WTC11 (cell line): ENCODE measurements at regions not wholly inside any gene's neighbourhood (a gene's known extent, or its start where the extent isn't known, plus 50 kb on each side); places are given as distances from the start of the nearest gene placed in this dataset.

Experiments used
- AR ChIP-seq: fragments of 250-450 bp; sonication (Bioruptor Pico); IDR thresholded peaks from 2 replicates; pipeline ENCODE4 v1.9.0; 2021; ENCODE audit warnings: mild to moderate bottlenecking
- ARID4B ChIP-seq: sonication (generic); formaldehyde crosslinking; IDR thresholded peaks from 2 replicates; pipeline ENCODE4 v1.8.0; 2023; ENCODE audit warnings: missing genetic modification reagents, mild to moderate bottlenecking, borderline replicate concordance
- JUN ChIP-seq: sonication (generic); formaldehyde crosslinking; IDR thresholded peaks from 2 replicates; pipeline ENCODE4 v1.8.0; 2023; ENCODE audit warnings: mild to moderate bottlenecking, missing genetic modification reagents
- MAX ChIP-seq: sonication (generic); formaldehyde crosslinking; IDR thresholded peaks from 2 replicates; pipeline ENCODE4 v1.8.0; 2022; ENCODE audit warnings: mild to moderate bottlenecking, missing genetic modification reagents
- NFYB ChIP-seq: sonication (generic); formaldehyde crosslinking; conservative IDR thresholded peaks from 2 replicates; pipeline ENCODE4 v1.8.0; 2022; ENCODE audit warnings: low read depth, missing genetic modification reagents
- ZBTB21 ChIP-seq: sonication (generic); formaldehyde crosslinking; IDR thresholded peaks from 2 replicates; pipeline ENCODE4 v1.8.1; 2023; ENCODE audit warnings: mild to moderate bottlenecking, missing genetic modification reagents, borderline replicate concordance
- TF ChIP-seq, protein P1 (sequence below): fragments of 200-600 bp; IDR thresholded peaks from 2 replicates; pipeline ENCODE4 v1.8.0; 2022; ENCODE audit warnings: antibody characterized with exemption
- TF ChIP-seq, protein P2 (sequence below): sonication (generic); formaldehyde crosslinking; IDR thresholded peaks from 2 replicates; pipeline ENCODE4 v1.8.1; 2022; ENCODE audit warnings: low read depth, missing genetic modification reagents, borderline replicate concordance
- TF ChIP-seq, protein P3 (sequence below): sonication (generic); formaldehyde crosslinking; IDR thresholded peaks from 2 replicates; pipeline ENCODE4 v1.8.0; 2022; ENCODE audit warnings: missing genetic modification reagents
- TF ChIP-seq, protein P4 (sequence below): fragments of 250-450 bp; sonication (Bioruptor Pico); IDR thresholded peaks from 2 replicates; pipeline ENCODE4 v1.9.0; 2021; ENCODE audit warnings: mild to moderate bottlenecking, borderline replicate concordance

- TF ChIP-seq, protein P1, sequence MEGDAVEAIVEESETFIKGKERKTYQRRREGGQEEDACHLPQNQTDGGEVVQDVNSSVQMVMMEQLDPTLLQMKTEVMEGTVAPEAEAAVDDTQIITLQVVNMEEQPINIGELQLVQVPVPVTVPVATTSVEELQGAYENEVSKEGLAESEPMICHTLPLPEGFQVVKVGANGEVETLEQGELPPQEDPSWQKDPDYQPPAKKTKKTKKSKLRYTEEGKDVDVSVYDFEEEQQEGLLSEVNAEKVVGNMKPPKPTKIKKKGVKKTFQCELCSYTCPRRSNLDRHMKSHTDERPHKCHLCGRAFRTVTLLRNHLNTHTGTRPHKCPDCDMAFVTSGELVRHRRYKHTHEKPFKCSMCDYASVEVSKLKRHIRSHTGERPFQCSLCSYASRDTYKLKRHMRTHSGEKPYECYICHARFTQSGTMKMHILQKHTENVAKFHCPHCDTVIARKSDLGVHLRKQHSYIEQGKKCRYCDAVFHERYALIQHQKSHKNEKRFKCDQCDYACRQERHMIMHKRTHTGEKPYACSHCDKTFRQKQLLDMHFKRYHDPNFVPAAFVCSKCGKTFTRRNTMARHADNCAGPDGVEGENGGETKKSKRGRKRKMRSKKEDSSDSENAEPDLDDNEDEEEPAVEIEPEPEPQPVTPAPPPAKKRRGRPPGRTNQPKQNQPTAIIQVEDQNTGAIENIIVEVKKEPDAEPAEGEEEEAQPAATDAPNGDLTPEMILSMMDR = no peak
- TF ChIP-seq AR = no peak
- TF ChIP-seq JUN (CRISPR knock-in tag) = no peak
- TF ChIP-seq, protein P2, sequence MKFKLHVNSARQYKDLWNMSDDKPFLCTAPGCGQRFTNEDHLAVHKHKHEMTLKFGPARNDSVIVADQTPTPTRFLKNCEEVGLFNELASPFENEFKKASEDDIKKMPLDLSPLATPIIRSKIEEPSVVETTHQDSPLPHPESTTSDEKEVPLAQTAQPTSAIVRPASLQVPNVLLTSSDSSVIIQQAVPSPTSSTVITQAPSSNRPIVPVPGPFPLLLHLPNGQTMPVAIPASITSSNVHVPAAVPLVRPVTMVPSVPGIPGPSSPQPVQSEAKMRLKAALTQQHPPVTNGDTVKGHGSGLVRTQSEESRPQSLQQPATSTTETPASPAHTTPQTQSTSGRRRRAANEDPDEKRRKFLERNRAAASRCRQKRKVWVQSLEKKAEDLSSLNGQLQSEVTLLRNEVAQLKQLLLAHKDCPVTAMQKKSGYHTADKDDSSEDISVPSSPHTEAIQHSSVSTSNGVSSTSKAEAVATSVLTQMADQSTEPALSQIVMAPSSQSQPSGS (CRISPR knock-in tag) = no peak
- no peak for TF ChIP-seq ARID4B
- TF ChIP-seq, protein P3, sequence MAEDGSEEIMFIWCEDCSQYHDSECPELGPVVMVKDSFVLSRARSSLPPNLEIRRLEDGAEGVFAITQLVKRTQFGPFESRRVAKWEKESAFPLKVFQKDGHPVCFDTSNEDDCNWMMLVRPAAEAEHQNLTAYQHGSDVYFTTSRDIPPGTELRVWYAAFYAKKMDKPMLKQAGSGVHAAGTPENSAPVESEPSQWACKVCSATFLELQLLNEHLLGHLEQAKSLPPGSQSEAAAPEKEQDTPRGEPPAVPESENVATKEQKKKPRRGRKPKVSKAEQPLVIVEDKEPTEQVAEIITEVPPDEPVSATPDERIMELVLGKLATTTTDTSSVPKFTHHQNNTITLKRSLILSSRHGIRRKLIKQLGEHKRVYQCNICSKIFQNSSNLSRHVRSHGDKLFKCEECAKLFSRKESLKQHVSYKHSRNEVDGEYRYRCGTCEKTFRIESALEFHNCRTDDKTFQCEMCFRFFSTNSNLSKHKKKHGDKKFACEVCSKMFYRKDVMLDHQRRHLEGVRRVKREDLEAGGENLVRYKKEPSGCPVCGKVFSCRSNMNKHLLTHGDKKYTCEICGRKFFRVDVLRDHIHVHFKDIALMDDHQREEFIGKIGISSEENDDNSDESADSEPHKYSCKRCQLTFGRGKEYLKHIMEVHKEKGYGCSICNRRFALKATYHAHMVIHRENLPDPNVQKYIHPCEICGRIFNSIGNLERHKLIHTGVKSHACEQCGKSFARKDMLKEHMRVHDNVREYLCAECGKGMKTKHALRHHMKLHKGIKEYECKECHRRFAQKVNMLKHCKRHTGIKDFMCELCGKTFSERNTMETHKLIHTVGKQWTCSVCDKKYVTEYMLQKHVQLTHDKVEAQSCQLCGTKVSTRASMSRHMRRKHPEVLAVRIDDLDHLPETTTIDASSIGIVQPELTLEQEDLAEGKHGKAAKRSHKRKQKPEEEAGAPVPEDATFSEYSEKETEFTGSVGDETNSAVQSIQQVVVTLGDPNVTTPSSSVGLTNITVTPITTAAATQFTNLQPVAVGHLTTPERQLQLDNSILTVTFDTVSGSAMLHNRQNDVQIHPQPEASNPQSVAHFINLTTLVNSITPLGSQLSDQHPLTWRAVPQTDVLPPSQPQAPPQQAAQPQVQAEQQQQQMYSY (CRISPR knock-in tag) = no peak
- TF ChIP-seq MAX (CRISPR knock-in tag) = no peak
- TF ChIP-seq, protein P4, sequence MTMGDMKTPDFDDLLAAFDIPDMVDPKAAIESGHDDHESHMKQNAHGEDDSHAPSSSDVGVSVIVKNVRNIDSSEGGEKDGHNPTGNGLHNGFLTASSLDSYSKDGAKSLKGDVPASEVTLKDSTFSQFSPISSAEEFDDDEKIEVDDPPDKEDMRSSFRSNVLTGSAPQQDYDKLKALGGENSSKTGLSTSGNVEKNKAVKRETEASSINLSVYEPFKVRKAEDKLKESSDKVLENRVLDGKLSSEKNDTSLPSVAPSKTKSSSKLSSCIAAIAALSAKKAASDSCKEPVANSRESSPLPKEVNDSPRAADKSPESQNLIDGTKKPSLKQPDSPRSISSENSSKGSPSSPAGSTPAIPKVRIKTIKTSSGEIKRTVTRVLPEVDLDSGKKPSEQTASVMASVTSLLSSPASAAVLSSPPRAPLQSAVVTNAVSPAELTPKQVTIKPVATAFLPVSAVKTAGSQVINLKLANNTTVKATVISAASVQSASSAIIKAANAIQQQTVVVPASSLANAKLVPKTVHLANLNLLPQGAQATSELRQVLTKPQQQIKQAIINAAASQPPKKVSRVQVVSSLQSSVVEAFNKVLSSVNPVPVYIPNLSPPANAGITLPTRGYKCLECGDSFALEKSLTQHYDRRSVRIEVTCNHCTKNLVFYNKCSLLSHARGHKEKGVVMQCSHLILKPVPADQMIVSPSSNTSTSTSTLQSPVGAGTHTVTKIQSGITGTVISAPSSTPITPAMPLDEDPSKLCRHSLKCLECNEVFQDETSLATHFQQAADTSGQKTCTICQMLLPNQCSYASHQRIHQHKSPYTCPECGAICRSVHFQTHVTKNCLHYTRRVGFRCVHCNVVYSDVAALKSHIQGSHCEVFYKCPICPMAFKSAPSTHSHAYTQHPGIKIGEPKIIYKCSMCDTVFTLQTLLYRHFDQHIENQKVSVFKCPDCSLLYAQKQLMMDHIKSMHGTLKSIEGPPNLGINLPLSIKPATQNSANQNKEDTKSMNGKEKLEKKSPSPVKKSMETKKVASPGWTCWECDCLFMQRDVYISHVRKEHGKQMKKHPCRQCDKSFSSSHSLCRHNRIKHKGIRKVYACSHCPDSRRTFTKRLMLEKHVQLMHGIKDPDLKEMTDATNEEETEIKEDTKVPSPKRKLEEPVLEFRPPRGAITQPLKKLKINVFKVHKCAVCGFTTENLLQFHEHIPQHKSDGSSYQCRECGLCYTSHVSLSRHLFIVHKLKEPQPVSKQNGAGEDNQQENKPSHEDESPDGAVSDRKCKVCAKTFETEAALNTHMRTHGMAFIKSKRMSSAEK (CRISPR knock-in tag) = no peak
- TF ChIP-seq ZBTB21 (CRISPR knock-in tag) = no peak
- no peak for TF ChIP-seq NFYB (CRISPR knock-in tag)
These were observed 71.3 kb downstream of the IRX5 start for GRCh38 chr16:55001931-55002330.
